ENCODE measurements at regions not wholly inside any gene's neighbourhood (a gene's known extent, or its start where the extent isn't known, plus 50 kb on each side); places are given as distances from the start of the nearest gene placed in this dataset.

DNA sequence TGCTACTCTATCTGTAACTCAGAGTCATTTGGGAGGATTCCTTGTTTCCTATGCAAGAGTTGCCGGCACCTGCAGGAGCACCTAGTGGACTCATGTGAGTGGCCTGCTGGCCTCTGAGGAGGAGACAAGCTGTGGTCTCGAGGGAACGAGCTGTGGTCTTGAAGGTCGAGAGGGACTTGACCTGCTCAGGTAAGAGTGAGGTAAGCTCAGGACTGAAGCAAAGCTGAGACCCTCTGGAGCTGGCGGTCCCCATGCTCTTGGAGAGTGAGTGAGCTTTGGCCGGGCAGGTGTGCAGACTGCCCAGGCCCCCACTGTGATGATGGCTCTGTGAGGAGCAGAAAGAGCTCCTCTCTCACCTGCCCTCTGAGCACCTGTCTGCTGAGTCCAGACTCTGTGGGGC lies 214.3 kb downstream of the MYLK4 start:
- no peaks in the 10 kb centered on the region for H3K4me1 ChIP-seq (ENCODE audit: control insufficient read depth in 1 of 2, low read depth in 2 of 2)
- no peaks in the 10 kb centered on the region for H3K9me3 ChIP-seq
- H3K27me3 ChIP-seq (replicated peaks; ENCODE audit: insufficient read depth) = no peaks in the 10 kb centered on the region
- no peak overlapping the region for H3K4me3 ChIP-seq
- TF ChIP-seq, protein P1, sequence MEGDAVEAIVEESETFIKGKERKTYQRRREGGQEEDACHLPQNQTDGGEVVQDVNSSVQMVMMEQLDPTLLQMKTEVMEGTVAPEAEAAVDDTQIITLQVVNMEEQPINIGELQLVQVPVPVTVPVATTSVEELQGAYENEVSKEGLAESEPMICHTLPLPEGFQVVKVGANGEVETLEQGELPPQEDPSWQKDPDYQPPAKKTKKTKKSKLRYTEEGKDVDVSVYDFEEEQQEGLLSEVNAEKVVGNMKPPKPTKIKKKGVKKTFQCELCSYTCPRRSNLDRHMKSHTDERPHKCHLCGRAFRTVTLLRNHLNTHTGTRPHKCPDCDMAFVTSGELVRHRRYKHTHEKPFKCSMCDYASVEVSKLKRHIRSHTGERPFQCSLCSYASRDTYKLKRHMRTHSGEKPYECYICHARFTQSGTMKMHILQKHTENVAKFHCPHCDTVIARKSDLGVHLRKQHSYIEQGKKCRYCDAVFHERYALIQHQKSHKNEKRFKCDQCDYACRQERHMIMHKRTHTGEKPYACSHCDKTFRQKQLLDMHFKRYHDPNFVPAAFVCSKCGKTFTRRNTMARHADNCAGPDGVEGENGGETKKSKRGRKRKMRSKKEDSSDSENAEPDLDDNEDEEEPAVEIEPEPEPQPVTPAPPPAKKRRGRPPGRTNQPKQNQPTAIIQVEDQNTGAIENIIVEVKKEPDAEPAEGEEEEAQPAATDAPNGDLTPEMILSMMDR (IDR thresholded peaks at IDR 0.05) = no peak
- ATAC-seq (ENCODE audit: insufficient number of reproducible peaks, low FRiP score, low read depth) (no peak), DNase-seq (ENCODE audit: low spot score) (no peak)
- H3K27ac ChIP-seq = no peak overlapping the region
- no peaks in the 10 kb centered on the region for H3K36me3 ChIP-seq

DNA sequence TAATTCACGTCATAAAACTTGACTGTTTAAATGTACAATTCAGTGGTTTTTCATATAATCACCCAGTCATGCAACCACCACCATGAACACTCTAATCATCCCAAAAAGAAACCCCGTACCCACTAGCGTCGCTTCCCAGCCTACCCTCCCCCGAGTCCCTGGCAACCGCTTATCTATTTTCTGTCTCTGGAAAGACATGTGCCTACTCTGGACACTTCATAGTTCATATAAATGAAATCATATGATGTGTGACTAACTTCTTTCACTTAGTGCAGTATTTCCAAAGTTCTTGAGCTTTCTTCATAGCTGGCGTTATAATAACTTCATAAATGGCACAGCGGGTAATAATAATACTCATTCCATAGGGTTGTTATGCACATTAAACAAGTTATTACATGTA lies 215.2 kb downstream of the MYLK4 start:
- Histone ChIP-seq H3K36me3 (no peaks in the 10 kb centered on the region), H3K4me3 (no peak overlapping the region), H3K4me1 (ENCODE audit: control insufficient read depth in 1 of 2, low read depth in 2 of 2) (no peaks in the 10 kb centered on the region), H3K9me3 (no peaks in the 10 kb centered on the region), H3K27ac (no peak overlapping the region), H3K27me3 (replicated peaks; ENCODE audit: insufficient read depth) (no peaks in the 10 kb centered on the region)
- TF ChIP-seq, protein P1 (IDR thresholded peaks at IDR 0.05) = no peak
- ATAC-seq (ENCODE audit: insufficient number of reproducible peaks, low FRiP score, low read depth) (no peak), DNase-seq (ENCODE audit: low spot score) (no peak)

DNA sequence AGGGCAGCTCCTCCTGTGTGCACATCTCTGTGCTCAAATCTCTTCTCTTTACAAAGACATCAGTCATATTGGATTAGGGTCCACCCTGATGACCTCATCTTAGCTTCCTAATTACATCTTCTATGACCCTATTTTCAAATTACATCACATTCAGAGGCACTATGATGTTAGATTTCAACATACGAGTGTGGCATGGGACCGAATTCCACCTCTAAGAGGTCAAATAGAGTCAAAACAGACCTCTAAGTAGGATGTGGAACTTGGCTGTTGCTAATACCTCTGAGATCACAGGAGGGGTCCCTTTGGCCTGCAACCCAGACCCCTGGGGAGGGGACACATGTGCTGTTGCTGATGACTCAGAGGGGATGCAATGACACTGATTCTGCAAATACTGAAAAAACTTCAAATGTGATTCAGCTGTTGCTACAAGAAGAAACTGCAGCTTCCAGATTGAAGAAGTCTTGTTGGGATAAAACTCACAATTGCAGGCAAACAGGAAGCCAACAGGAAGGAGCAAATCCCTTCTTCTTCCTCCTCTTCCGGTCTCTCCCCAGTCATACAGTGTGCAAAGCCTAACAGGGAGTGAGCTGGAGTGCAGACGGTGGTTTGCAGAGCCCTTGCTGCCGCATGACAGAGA lies 216.2 kb downstream of the MYLK4 start:
- no peak for ATAC-seq (ENCODE audit: insufficient number of reproducible peaks, low FRiP score, low read depth)
- H3K4me3 ChIP-seq = no peak overlapping the region
- no peak for DNase-seq (ENCODE audit: low spot score)
- no peak overlapping the region for H3K27ac ChIP-seq
- H3K36me3 ChIP-seq = no peaks in the 10 kb centered on the region
- no peaks in the 10 kb centered on the region for H3K27me3 ChIP-seq (replicated peaks; ENCODE audit: insufficient read depth)
- TF ChIP-seq, protein P1 (IDR thresholded peaks at IDR 0.05) = no peak
- H3K9me3 ChIP-seq = no peaks in the 10 kb centered on the region
- H3K4me1 ChIP-seq (ENCODE audit: control insufficient read depth in 1 of 2, low read depth in 2 of 2) = no peaks in the 10 kb centered on the region

DNA sequence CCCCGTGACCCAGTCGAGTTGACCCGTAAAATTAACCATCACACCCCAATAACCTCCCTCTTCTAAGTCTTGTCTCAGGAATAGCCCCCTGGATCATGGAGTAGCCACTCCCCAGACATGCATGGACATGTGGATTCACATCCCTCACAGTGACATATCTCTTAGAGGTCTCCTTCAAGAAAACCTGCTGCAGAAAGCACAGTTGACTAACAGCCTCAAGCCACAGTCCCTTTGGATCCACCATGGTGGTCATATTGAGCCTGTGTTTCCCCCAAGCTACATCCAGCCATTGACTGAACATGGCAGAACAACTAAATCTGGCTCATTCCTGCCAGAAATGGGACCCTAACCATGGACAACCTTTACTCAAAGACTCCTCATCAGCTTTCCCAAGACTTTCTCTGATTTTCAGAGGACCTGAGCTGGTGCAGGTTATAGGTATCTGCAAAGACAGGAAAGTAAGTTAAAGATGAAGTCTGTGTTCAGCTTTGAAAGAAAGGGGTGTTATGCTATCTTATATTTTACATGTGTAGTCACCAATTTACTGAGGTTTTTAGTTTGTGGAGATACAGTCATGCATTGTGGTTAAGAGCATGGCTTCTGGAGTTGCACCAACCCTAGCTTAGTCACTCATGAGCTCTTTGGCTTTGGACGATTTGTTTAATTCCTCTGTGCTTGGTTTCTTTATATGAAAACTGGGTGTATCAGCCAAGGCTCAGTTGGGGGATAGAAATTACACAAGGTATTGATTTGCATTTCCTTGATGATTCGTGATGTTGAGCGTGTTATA lies 219.1 kb downstream of the MYLK4 start:
- DNase-seq (ENCODE audit: low spot score) = no peak
- Histone ChIP-seq H3K27ac (no peak overlapping the region), H3K4me3 (no peak overlapping the region), H3K27me3 (replicated peaks; ENCODE audit: insufficient read depth) (no peaks in the 10 kb centered on the region), H3K4me1 (ENCODE audit: control insufficient read depth in 1 of 2, low read depth in 2 of 2) (no peaks in the 10 kb centered on the region), H3K36me3 (no peaks in the 10 kb centered on the region), H3K9me3 (no peaks in the 10 kb centered on the region)
- TF ChIP-seq, protein P1 (IDR thresholded peaks at IDR 0.05) = no peak
- ATAC-seq (ENCODE audit: insufficient number of reproducible peaks, low FRiP score, low read depth) = no peak

DNA sequence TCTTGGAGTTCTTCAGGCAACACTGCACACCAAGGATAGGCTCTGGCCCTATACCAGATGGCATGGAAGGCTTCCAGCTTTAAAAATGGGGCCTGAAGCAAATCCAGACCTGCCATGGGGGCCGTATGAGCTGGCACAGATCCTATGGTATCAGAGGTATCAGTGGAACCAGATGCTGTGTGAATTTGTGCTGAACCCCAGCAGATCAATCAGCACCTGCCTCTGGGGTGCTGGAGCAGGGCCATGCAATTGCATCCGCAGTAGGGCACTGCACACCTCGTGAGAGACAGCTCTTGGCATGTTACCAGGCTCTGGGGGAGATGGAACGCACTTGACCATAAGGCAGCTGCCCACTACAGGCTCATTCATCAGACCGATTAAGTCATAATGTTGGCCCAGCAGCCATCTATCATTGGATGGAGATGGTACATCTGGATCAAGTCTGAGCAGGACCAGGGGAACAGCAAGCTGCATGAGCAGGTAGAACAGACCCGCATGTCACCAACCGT lies 221.5 kb downstream of the MYLK4 start:
- H3K4me1 ChIP-seq (ENCODE audit: control insufficient read depth in 1 of 2, low read depth in 2 of 2) = no peaks in the 10 kb centered on the region
- TF ChIP-seq, protein P1 (IDR thresholded peaks at IDR 0.05) = no peak
- H3K27me3 ChIP-seq (replicated peaks; ENCODE audit: insufficient read depth) = no peaks in the 10 kb centered on the region
- DNase-seq (ENCODE audit: low spot score) (no peak), ATAC-seq (ENCODE audit: insufficient number of reproducible peaks, low FRiP score, low read depth) (no peak)
- H3K9me3 ChIP-seq = no peaks in the 10 kb centered on the region
- no peak overlapping the region for H3K4me3 ChIP-seq
- H3K27ac ChIP-seq = no peak overlapping the region
- H3K36me3 ChIP-seq = no peaks in the 10 kb centered on the region

All from thoracic aorta (tissue), 2 donors.